ENCODE measurements at regions not wholly inside any gene's neighbourhood (a gene's known extent, or its start where the extent isn't known, plus 50 kb on each side); places are given as distances from the start of the nearest gene placed in this dataset.

- TF ChIP-seq, protein P1, sequence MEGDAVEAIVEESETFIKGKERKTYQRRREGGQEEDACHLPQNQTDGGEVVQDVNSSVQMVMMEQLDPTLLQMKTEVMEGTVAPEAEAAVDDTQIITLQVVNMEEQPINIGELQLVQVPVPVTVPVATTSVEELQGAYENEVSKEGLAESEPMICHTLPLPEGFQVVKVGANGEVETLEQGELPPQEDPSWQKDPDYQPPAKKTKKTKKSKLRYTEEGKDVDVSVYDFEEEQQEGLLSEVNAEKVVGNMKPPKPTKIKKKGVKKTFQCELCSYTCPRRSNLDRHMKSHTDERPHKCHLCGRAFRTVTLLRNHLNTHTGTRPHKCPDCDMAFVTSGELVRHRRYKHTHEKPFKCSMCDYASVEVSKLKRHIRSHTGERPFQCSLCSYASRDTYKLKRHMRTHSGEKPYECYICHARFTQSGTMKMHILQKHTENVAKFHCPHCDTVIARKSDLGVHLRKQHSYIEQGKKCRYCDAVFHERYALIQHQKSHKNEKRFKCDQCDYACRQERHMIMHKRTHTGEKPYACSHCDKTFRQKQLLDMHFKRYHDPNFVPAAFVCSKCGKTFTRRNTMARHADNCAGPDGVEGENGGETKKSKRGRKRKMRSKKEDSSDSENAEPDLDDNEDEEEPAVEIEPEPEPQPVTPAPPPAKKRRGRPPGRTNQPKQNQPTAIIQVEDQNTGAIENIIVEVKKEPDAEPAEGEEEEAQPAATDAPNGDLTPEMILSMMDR (conservative IDR thresholded peaks at IDR 0.05; ENCODE audit: low read depth, low read length), result no peak
- no peak for TF ChIP-seq EZH2 (IDR thresholded peaks at IDR 0.05; ENCODE audit: low read length, unreplicated experiment)
Measured at GRCh38 chr7:112546723-112547513, 66.1 kb downstream of the LSMEM1 start.

Data from PC-3 (cell line).